Neuronal stem cell (in vitro differentiated cells): ENCODE measurements at regions not wholly inside any gene's neighbourhood (a gene's known extent, or its start where the extent isn't known, plus 50 kb on each side); places are given as distances from the start of the nearest gene placed in this dataset.

Source experiments
- DNase-seq: peaks from one replicate; pipeline ENCODE4 v3.0.0-alpha.2; 2013; ENCODE audit warnings: low spot score
- H2AFZ ChIP-seq: one replicate; pipeline ENCODE4 v1.6.1; 2013; ENCODE audit warnings: mild to moderate bottlenecking, low read length, inconsistent platforms
- H2AK5ac ChIP-seq: 2 replicates; pipeline ENCODE4 v1.6.1; 2013; ENCODE audit warnings: low read depth, mild to moderate bottlenecking, inconsistent platforms, low read length, moderate library complexity, mixed read lengths
- H2BK120ac ChIP-seq: 2 replicates; pipeline ENCODE4 v1.6.1; 2013; ENCODE audit warnings: low read depth, mild to moderate bottlenecking, inconsistent platforms, low read length, moderate library complexity, mixed read lengths
- H2BK12ac ChIP-seq: one replicate; pipeline ENCODE4 v1.6.1; 2013; ENCODE audit warnings: low read length, inconsistent platforms
- H2BK15ac ChIP-seq: 2 replicates; pipeline ENCODE4 v1.6.1; 2013; ENCODE audit warnings: mild to moderate bottlenecking, low read length, inconsistent platforms, mixed read lengths
- H2BK5ac ChIP-seq: one replicate; pipeline ENCODE4 v1.6.1; 2013; ENCODE audit warnings: inconsistent platforms, mild to moderate bottlenecking, low read length, moderate library complexity
- H3K14ac ChIP-seq: one replicate; pipeline ENCODE4 v1.6.1; 2013; ENCODE audit warnings: low read length, inconsistent platforms
- H3K18ac ChIP-seq: 2 replicates; pipeline ENCODE4 v1.6.1; 2013; ENCODE audit warnings: low read length, inconsistent platforms
- H3K23ac ChIP-seq: 2 replicates; pipeline ENCODE4 v1.6.1; 2013; ENCODE audit warnings: low read depth, mild to moderate bottlenecking, mixed read lengths, low read length, inconsistent platforms; ENCODE audit not compliant: poor library complexity
- H3K27ac ChIP-seq: replicated peaks from 3 replicates; pipeline ENCODE4 v1.5.1; 2013; ENCODE audit warnings: low read length, inconsistent platforms
- H3K27me3 ChIP-seq, 3 experiments: 2 replicates each; pipeline ENCODE4 v1.6.1; 2013; ENCODE audit warnings: low read length in 3 of 3, mild to moderate bottlenecking in 2 of 3, inconsistent platforms in 1 of 3, low read depth in 1 of 3, mixed read lengths in 1 of 3, moderate library complexity in 1 of 3; ENCODE audit not compliant: control insufficient read depth in 3 of 3, insufficient read depth in 3 of 3
- H3K36me3 ChIP-seq, 2 donors: replicated peaks in 1 of 2; 2 replicates each; pipeline ENCODE4 v1.6.1; 2013; ENCODE audit warnings: low read length in 2 of 2; ENCODE audit not compliant: control insufficient read depth in 2 of 2, insufficient read depth in 2 of 2
- H3K4ac ChIP-seq: 2 replicates; pipeline ENCODE4 v1.6.1; 2013; ENCODE audit warnings: inconsistent platforms, mild to moderate bottlenecking, low read length, moderate library complexity
- H3K4me1 ChIP-seq, 2 donors: 1 replicate in 1 of 2; 2 replicates in 1 of 2; pipeline ENCODE4 v1.6.1; 2013; ENCODE audit warnings: low read length in 2 of 2, low read depth in 1 of 2; ENCODE audit not compliant: control insufficient read depth in 2 of 2, insufficient read depth in 1 of 2
- H3K4me2 ChIP-seq: one replicate; pipeline ENCODE4 v1.6.1; 2013; ENCODE audit warnings: mild to moderate bottlenecking, low read length, inconsistent platforms; ENCODE audit not compliant: insufficient read depth, poor library complexity, severe bottlenecking
- H3K4me3 ChIP-seq, 2 donors: 2 replicates each; pipeline ENCODE4 v1.5.1; 2013; ENCODE audit warnings: low read length in 2 of 2, mild to moderate bottlenecking in 2 of 2, inconsistent platforms in 1 of 2, moderate library complexity in 1 of 2
- H3K79me1 ChIP-seq: one replicate; pipeline ENCODE4 v1.6.1; 2013; ENCODE audit warnings: low read depth, mild to moderate bottlenecking, inconsistent platforms, low read length, moderate library complexity
- H3K9ac ChIP-seq: one replicate; pipeline ENCODE4 v1.6.1; 2013; ENCODE audit warnings: mild to moderate bottlenecking, low read depth, low read length, inconsistent platforms; ENCODE audit not compliant: poor library complexity
- H3K9me3 ChIP-seq, 2 donors: replicated peaks in 1 of 2; 2 replicates each; pipeline versions ENCODE3 to v1.6.1; 2013; ENCODE audit warnings: low read length in 2 of 2, mild to moderate bottlenecking in 2 of 2, inconsistent platforms in 1 of 2, low read depth in 1 of 2, mixed read lengths in 1 of 2, moderate library complexity in 1 of 2; ENCODE audit not compliant: control insufficient read depth in 2 of 2, insufficient read depth in 1 of 2
- H4K8ac ChIP-seq: one replicate; pipeline ENCODE4 v1.6.1; 2013; ENCODE audit warnings: low read depth, mild to moderate bottlenecking, inconsistent platforms, low read length, moderate library complexity
- H4K91ac ChIP-seq: one replicate; pipeline ENCODE4 v1.6.1; 2013; ENCODE audit warnings: low read length, low read depth, mild to moderate bottlenecking, inconsistent platforms; ENCODE audit not compliant: poor library complexity
- WGBS, 2 donors: extraction: QIAGEN DNeasy Blood & Tissue Kit; methylation state at CpG; one replicate each; pipeline ENCODE4 v1.1.7; 2013; ENCODE audit warnings: missing lambda C conversion rate in 2 of 2, mixed read lengths in 1 of 2; ENCODE audit not compliant: insufficient read length in 2 of 2, insufficient replicate concordance in 1 of 2; ENCODE audit errors: extremely low coverage in 2 of 2; 5-methylcytosine and 5-hydroxymethylcytosine counted together

- H3K23ac ChIP-seq: no peak overlapping the region
- no peak overlapping the region for H3K9ac ChIP-seq
- H3K36me3 ChIP-seq: no peaks in the 10 kb centered on the region
- no peaks in the 10 kb centered on the region for H3K79me1 ChIP-seq
- H2AFZ ChIP-seq: no peak overlapping the region
- no peak overlapping the region for H2BK120ac ChIP-seq
- no peak overlapping the region for H2AK5ac ChIP-seq
- peaks cover 0 to 6% of the 10 kb centered on the region in 2 donors for H3K4me1 ChIP-seq
- WGBS, 2 donors: no CpG with 5 or more reads among the region's 5 CpGs
- no peak overlapping the region for H3K18ac ChIP-seq
- H2BK15ac ChIP-seq: no peak overlapping the region
- H4K91ac ChIP-seq: no peak overlapping the region
- H3K4me3 ChIP-seq: no peak overlapping the region
- no peak overlapping the region for H3K14ac ChIP-seq
- no peak overlapping the region for H4K8ac ChIP-seq
- no peak for DNase-seq
- peaks cover 0 to 9% (median 0%) of the 10 kb centered on the region in 3 experiments for H3K27me3 ChIP-seq
- no peak overlapping the region for H3K4ac ChIP-seq
- H2BK5ac ChIP-seq: no peak overlapping the region
- no peak overlapping the region for H3K4me2 ChIP-seq
- no peak overlapping the region for H2BK12ac ChIP-seq
- H3K27ac ChIP-seq: no peak overlapping the region
- peaks cover 0 to 8% of the 10 kb centered on the region in 2 donors for H3K9me3 ChIP-seq
Observed at GRCh38 chr1:203986887-203987461, 85.9 kb upstream of the SOX13 start.

GRCh38 chr1:203990118-203990517, 82.8 kb upstream of the SOX13 start:
- Histone ChIP-seq H3K9me3 (peaks cover 0 to 5% of the 10 kb centered on the region in 2 donors), H2AFZ (no peak overlapping the region), H2BK120ac (no peak overlapping the region), H3K27me3 (peaks cover 0 to 9% (median 0%) of the 10 kb centered on the region in 3 experiments), H3K4me1 (peaks cover 3 to 9% of the 10 kb centered on the region in 2 donors), H3K23ac (no peak overlapping the region), H3K79me1 (no peaks in the 10 kb centered on the region), H3K4me2 (no peak overlapping the region), H3K4me3 (no peak overlapping the region), H2AK5ac (no peak overlapping the region), H2BK5ac (no peak overlapping the region), H3K14ac (no peak overlapping the region), H4K91ac (no peak overlapping the region), H4K8ac (no peak overlapping the region), H3K9ac (no peak overlapping the region), H3K27ac (no peak overlapping the region), H3K36me3 (no peaks in the 10 kb centered on the region), H3K18ac (no peak overlapping the region), H2BK12ac (no peak overlapping the region), H2BK15ac (no peak overlapping the region), H3K4ac (no peak overlapping the region)
- DNase-seq: no peak
- WGBS, 2 donors: no CpG with 5 or more reads among the region's 8 CpGs

- no peak for DNase-seq
- Histone ChIP-seq H2BK15ac (no peak overlapping the region), H3K9me3 (no peaks in the 10 kb centered on the region), H3K18ac (no peak overlapping the region), H4K8ac (no peak overlapping the region), H3K23ac (no peak overlapping the region), H3K4me1 (peaks cover 15 to 21% of the 10 kb centered on the region in 2 donors), H3K79me1 (no peaks in the 10 kb centered on the region), H2AK5ac (no peak overlapping the region), H2BK5ac (no peak overlapping the region), H2BK120ac (no peak overlapping the region), H2AFZ (no peak overlapping the region), H4K91ac (no peak overlapping the region), H3K9ac (no peak overlapping the region), H3K4me2 (no peak overlapping the region), H3K27ac (no peak overlapping the region), H3K4me3 (no peak overlapping the region), H3K14ac (no peak overlapping the region), H2BK12ac (no peak overlapping the region), H3K27me3 (peaks cover 0 to 5% (median 0%) of the 10 kb centered on the region in 3 experiments), H3K36me3 (no peaks in the 10 kb centered on the region), H3K4ac (no peak overlapping the region)
- WGBS, 2 donors: no CpG with 5 or more reads among the region's 2 CpGs
Observed at GRCh38 chr1:203992440-203992839, 80.5 kb upstream of the SOX13 start.

- H3K23ac ChIP-seq: no peak overlapping the region
- H3K4me3 ChIP-seq: no peak overlapping the region
- no peak overlapping the region for H3K9ac ChIP-seq
- DNase-seq: no peak
- whole genome bisulfite sequencing, 2 donors: no CpG with 5 or more reads among the region's 5 CpGs
- H3K4ac ChIP-seq: no peak overlapping the region
- H4K8ac ChIP-seq: no peak overlapping the region
- no peaks in the 10 kb centered on the region for H3K9me3 ChIP-seq
- no peak overlapping the region for H3K4me2 ChIP-seq
- H3K36me3 ChIP-seq: no peaks in the 10 kb centered on the region
- no peaks in the 10 kb centered on the region for H3K79me1 ChIP-seq
- H4K91ac ChIP-seq: no peak overlapping the region
- H3K4me1 ChIP-seq: peaks cover 18 to 24% of the 10 kb centered on the region in 2 donors
- H2BK5ac ChIP-seq: no peak overlapping the region
- H3K14ac ChIP-seq: no peak overlapping the region
- H3K27me3 ChIP-seq: peaks cover 0 to 5% (median 0%) of the 10 kb centered on the region in 3 experiments
- no peak overlapping the region for H2BK120ac ChIP-seq
- no peak overlapping the region for H2BK12ac ChIP-seq
- no peak overlapping the region for H2AK5ac ChIP-seq
- H3K27ac ChIP-seq: no peak overlapping the region
- no peak overlapping the region for H2BK15ac ChIP-seq
- H3K18ac ChIP-seq: no peak overlapping the region
- no peak overlapping the region for H2AFZ ChIP-seq
Observed at GRCh38 chr1:203993256-203993655, 79.7 kb upstream of the SOX13 start.
